ENCODE measurements at regions not wholly inside any gene's neighbourhood (a gene's known extent, or its start where the extent isn't known, plus 50 kb on each side); places are given as distances from the start of the nearest gene placed in this dataset.
"Not testable (repeated sequence)": the region's sequence is repeated elsewhere in the genome, so short reads cannot be mapped to it uniquely, and the experiment has no call there.

DNA sequence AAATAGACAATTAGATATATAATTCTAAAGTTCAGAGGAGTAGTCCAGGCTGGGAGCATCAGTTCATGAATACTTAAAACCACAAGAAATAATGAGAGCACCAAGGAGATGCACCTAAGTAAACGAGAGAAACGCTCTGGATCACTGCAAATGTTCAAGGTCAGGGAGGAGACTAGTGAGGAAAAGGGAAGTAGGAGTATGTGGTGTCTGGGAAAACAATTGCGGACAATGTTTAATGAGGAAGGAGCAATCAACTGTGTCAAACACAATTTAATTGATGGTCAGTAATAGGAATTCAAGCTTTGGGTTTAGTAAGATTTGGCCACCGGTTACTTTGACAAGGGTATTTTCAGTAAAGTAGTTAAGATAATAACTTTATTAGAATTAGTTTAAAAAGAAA lies 652.2 kb downstream of the DACH1 start:
- no peak for DNase-seq (ENCODE audit: low read depth, low spot score)

DNA sequence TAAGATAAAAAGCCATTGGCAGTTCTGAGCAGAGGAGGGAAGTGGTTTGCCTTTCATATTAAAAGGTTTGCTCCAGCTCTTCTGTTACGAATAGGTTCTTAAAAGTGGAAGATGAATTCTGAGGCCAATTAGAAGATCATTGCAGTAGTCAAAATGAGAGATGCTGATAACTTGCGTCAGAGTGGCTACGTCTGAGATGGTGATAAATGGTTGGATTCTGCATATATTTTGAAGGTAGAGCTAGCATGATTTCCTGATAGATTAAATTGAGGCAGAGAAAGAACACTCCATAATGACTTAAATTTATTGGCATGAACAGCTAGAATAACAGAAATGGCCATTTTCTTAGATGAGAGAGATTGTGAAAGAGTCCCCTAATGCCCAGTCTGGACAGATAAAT lies 652.6 kb downstream of the DACH1 start:
- no peak for DNase-seq (ENCODE audit: low read depth, low spot score)

DNA sequence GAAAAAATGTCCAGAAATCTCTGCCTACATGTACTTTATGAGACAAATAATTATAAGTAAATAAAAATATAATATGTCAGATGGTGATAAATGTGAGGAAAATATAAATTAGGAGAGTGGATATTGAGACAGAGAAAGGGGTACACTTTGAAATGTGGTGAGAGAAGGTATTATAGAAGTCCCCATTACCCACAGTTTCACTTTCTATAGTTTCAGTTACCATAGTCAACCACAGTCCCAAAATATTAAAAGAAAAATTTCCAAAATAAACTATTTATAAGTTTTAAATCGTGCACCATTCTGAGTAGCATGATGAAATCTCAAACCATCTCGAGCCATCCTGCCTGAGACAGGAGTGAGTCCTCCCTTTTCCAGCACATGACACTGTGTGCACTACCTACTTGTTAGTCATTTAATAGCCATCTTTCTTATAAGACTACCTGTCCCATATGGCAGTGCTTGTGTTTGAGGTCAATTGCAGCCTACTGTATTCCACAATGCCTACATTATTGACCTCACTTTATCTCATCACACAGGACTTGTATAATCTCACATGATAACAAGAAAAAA lies 653.7 kb downstream of the DACH1 start:
- DNase-seq (ENCODE audit: low read depth, low spot score): no peak

DNA sequence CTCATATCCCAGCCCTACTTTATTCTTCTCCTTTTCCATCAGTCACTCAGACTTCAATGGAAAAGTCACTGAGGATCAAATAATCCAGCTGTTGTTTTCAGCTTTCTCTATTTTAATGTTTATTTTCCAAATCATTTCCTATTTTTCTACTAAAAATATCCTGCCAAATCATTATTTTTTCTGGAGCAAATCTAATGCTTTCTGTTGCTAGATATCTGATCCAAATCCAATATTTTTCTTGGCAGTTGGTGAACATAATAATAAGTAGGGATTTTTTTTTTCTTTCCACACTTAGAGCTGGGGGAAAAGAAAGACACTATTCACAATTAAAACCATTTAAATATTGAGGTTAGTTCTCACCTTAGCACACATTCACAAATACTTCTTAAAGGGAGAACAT lies 656.1 kb downstream of the DACH1 start:
- peak; percentile 22 for DNase-seq (ENCODE audit: low read depth, low spot score)

DNA sequence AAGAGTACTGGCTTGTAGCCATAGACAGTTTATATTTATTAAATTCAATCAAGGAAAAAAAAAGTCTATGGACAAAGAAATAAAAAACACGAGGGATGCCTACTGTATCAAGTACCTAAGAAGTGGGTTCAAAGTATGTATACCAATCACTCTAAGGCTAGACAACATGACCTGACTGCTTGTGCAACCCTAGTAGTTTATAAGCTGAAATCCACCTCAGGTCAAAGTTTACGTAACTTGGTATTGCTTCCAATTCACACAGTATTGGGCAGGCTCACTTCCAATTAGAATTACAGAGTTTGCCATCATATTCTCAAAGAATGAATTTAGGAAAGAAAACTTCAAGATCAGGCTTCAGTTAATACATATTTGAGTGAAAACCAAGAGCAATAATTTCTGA lies 657.8 kb downstream of the DACH1 start:
- no peak for DNase-seq (ENCODE audit: low read depth, low spot score)

DNA sequence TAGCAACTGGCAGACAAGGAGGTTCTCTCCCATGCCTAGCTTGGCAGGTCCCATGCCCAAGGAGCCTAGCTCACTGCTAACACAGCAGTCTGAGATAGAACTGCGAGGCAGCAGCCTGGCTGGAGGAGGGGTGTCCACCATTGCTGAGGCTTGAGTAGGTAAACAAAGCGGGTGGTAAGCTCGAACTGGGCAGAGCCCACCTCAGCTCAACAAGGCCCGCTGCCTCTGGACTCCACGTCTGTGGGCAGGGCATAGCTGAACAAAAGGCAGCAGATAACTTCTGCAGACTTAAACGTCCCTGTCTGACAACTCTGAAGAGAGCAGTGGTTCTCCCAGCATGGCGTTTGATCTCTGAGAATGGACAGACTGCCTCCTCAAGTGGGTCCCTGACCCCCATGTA lies 682.4 kb downstream of the DACH1 start:
- not testable (repeated sequence) for DNase-seq (ENCODE audit: low read depth, low spot score)

DNA sequence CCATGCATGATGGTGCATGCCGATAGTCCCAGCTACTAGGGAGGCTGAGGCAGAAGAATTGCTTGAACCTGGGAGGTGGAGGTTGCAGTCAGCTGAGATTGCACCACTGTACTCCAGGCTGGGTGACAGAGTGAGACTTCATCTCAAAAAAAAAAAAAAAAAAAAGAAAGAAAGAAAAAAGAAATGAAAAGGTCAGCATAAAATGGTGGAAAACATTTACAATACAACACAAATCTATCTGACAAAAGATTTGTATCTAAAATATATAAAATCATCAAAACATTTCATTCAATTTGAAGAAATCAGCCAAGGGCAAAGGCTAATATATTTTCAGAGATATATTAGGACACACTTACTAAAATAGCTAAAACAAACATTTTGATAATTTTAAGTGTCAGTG lies 683.7 kb downstream of the DACH1 start:
- not testable (repeated sequence) for DNase-seq (ENCODE audit: low read depth, low spot score)

DNA sequence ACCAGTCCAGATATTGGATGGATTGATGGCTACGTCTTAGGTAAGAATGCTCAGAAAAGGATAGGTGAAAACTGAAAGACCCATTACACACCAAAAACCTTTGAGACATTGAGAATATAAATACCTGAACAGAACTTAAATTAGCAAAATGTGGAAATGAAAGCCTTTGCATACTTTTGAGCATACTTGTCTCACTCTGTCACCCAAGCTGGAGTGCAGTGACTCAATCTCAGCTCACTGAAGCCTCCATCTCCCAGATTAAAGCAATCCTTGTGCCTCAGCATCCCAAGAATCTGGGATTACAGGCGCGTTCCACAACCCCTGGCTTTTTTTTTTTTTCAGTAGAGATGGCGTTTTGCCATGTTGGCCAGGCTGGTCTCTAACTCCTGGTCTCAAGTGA lies 695.3 kb downstream of the DACH1 start:
- DNase-seq (ENCODE audit: low read depth, low spot score): no peak

DNA sequence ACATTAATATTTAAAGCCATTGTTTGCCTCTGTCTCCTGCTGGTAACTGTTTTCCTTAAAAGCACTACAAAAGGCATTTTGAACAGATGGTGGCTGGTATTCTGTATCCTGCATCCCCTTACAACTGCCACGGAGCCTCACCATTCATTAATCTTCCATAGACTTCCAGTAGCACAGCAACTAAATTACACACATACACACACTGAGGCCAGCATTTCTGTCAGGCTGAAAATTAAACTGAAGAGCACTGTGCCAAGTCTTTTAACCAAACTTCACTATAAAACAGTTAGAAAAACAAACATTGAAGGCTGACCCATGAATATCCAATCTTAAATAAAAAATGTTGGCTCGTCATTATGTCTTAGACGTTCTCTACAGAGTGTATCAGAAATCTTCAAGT lies 697.8 kb downstream of the DACH1 start:
- no peak for DNase-seq (ENCODE audit: low read depth, low spot score)

DNA sequence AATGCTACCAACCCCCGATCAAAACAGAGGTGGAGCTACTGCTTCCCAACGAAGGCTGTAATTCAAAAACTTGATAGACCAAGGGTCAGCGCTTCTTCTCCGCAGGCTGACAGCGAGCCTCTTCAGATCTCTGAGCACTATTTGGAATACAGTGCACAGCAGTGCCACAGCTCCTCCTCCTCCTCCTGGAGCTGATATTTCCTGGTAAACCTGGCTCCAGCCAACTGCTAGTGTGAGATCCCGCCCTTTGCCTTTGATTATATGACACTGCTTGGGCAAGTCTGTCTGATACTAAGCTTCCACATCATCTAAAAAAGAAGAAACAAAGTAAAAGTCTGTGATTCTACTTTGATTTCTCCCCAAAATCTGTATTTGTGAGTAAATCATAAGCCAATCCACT lies 710.5 kb downstream of the DACH1 start:
- no peak for DNase-seq (ENCODE audit: low read depth, low spot score)

DNA sequence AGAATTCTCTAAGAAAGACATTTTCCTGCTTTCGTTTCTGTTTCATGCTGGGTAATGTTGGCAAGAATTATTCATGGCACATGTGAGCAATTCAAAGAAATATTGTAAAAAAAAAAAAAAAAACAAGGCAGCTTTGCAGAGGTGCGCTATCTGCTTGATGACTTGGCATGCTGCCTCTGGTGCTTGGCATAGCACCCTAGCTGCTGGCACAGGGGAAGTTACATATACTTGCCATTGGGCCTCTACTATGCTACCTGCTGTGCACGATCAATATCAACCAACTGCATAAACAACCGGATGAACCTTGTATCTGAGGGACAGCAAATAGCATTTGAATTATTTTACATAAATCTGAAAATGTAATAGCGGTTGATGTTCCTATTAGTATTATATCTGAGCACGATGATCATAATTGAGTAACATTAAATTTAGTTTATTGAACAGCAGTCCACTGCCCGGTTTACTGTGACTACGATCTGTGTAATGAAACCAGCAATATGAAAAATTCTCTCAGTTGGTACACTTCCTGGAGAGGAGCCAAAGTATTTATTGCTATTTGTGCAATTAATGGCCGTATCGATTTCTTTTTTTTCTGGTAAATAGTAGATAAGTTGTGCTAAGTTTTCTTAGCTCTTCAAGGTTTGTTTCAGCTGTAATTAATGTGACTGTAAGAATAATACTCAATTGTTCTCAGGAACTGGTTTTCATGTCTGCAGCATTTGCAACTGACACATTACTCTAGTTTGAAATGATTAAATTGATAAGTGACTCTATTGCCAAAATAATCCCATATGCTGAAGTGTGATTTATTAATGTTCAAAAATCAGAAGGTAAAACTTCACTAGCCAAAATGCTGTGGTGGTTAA lies 717.3 kb downstream of the DACH1 start:
- no peak for DNase-seq (ENCODE audit: low read depth, low spot score)

DNA sequence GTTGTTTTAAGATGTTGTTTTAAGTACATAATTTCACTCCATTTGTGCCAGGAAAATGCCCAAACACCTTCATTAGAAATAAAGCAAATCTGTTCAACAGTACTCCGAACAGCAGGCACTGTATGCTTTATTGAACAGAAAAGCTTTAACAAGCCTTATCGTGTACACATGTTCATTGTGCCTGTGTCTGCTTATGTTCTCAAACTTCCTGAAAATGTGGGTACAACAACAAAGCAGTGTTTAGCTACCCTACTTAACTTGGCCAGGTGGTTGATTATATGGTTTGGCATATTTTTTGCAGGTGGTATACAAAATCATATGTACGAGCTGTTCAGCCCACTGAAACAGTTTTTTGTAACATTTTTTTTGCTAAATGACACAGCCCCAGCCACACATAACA lies 718.0 kb downstream of the DACH1 start:
- no peak for DNase-seq (ENCODE audit: low read depth, low spot score)

DNA sequence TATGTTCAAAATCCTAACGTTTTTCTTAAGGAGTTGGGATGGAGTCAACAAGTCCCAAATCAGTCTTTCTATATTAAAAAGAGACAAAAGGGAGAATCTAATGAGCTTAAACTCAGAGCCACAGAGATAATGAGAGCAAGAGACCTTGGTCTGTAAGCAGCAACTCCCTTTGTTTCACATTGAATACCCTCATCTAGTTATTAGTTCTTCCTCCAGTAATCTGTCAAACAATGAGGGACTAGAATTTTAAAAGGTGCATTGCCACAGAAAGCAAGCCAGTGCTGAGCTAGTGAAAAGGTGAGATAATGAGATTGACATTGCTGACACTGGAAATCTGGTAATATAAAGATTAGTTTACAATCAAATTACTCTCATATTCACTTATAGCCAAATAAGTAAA lies 718.6 kb downstream of the DACH1 start:
- DNase-seq (ENCODE audit: low read depth, low spot score): no peak

DNA sequence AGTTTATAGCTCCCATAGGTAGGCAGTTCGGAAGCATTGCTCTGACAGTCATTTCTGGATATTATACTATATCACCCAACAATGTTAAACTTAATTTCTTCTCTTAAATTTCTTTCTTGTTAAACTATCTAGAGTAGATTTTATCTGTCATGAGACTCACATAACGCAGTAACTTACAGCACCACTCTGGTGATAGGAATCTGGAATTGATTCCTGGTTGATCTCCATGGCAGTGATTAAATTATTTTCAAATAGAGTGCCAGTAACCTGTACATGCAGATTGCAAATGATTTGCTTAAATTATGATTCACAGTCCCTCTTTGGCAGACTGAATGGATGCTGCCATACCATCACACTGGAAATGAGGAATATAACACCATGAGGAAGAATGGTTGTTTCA lies 722.1 kb downstream of the DACH1 start:
- no peak for DNase-seq (ENCODE audit: low read depth, low spot score)

DNA sequence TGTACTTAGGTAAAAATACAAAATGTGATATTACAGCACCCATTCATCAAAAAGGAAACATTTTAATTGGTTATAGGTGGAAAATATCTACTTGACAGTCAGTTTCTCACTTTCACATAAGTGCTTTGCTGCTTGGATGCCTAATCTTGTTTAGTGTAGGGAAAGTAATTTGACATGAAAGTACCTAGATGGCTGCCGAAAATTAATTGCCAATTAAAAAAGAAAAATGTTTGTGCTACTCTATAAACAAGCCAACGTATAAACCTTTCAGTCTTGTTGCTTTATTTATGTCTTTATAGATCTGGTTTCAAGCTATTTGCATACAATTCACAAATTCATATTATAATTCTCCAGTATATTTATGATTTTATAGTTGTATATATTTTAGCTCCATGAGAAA lies 729.9 kb downstream of the DACH1 start:
- DNase-seq (ENCODE audit: low read depth, low spot score): no peak

DNA sequence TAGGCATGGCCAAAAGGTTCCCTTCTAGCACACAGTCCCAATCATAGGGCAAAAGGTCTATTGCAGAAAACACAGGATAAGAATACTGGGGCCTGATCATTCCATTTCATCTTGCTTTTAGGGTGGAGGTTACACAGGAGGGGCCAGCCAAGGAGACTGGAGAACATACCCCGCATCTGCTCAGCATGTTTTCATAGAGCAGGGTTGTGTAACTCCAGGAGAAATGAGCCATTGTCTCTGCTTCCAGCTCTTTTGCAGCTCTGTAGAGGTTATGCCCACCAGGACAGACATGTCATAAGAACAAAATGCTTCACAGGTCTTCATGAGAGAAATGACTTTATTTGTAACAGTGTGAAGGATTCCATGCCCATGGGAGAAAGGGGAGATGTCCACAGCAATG lies 742.8 kb downstream of the DACH1 start:
- DNase-seq (ENCODE audit: low read depth, low spot score): no peak

DNA sequence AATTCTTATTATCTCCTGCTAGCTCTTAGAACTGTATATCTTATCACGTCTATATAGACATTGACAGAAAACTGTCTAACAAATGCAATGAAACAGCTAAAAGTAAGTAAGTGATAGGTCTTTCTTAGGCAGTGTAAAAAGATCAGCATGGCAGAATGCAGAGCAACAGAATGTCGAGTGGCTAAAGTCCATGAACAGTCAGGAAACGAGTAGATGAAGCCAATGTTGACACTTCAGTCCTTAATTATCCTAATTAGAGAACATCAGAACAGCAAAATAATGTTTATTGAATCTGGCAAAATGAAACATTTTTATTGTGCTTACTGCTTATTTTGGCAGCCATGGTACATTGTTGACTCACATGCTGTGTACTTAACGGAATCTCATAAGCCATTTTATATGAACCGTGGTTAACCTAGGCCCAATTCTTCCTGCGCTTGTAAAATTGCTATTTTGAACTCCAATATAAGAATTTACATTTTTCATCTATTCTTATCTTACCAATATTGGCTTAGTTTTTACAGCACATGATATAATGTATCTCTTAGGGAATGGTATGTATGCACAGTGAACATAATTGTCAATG lies 748.1 kb downstream of the DACH1 start:
- no peak for DNase-seq (ENCODE audit: low read depth, low spot score)

DNA sequence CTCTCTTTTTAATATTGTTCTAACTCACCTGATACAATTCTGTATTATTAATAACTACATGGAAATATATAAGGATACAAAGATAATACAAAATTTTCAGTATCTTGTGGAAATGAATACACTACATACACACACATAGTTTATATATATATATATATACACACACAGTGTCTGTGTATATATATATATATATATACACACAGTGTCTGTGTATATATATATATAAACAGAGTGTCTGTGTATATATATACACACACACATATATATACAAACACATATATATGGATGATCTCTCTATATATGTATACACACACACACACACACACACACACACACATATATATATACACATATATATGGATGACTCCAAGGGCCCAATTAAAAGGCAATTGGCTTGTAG lies 749.1 kb downstream of the DACH1 start:
- DNase-seq (ENCODE audit: low read depth, low spot score): no peak

DNA sequence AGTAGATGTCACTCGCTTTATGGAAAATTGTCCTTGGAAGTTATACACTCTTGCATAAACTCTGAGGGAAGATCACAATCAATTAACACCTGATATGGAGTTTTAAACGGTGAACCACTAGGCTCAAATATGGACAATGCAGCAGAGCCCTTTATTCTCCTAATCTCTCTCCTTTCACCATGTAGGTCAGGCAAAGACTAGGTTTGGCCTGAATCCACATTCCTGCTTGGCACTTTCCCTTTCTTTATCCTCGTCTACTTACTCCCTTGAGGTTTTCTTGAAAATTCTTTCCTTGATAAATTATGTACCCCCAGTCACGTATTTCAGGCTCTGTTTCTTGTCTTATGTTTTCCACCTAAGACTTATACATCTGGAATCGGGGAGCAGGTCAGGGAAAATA lies 751.7 kb downstream of the DACH1 start:
- no peak for DNase-seq (ENCODE audit: low read depth, low spot score)

DNA sequence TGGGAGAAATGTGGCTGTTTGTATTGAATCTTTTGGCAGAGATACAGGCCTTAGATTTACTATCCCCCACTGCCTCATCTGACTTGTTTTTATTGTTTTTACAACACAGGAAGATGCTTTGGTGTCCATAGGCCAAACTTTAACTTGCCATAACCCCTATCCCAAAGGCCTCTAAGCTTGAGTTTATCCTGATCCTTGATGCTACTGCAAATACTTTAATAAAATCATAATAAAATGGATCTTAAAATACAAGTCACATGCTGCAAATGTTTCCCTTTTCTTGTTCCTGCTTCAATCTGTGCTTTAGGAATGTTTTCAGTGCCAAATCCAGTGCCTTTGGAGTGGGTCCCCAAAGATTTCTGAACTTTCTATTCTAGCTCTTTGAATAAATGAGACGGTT lies 770.6 kb downstream of the DACH1 start:
- no peak for DNase-seq (ENCODE audit: low read depth, low spot score)

DNA sequence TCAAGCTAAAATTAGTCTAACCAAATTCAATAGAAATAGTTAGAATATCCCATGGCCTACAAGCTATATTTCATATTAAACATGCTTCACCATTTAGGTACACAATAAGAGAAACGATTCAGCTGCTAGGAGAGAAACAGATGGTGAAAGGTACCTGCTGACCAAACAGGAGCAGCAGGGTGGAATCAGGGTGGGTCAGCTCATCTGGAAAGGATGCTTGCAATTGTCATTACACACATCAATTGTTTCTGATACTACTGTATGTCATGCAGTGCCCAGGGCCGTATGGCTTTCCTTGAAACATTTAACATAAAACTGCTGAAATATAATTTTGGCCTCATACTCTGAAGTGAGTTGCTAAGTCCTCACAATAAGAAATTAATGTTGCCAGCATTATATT lies 776.0 kb downstream of the DACH1 start:
- DNase-seq (ENCODE audit: low read depth, low spot score): no peak

DNA sequence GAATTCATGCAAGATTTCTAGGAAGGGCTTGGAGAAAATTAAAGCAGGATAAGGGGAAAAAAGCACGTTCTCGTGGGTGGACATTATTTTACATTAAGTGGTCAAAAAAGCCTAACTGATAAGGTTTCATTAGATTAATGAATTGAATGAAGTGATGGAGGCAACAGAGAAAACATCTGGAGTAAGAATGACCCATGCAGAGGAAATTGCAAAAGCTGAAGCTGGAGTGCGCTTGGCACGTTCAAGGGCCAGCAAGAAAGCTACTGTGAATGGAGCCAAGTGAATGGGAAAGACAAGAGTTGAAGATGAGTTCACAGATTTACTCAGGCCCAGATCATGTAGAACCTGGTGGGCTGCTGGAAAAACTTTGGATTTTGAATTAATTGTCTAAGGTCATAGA lies 777.9 kb downstream of the DACH1 start:
- no peak for DNase-seq (ENCODE audit: low read depth, low spot score)

DNA sequence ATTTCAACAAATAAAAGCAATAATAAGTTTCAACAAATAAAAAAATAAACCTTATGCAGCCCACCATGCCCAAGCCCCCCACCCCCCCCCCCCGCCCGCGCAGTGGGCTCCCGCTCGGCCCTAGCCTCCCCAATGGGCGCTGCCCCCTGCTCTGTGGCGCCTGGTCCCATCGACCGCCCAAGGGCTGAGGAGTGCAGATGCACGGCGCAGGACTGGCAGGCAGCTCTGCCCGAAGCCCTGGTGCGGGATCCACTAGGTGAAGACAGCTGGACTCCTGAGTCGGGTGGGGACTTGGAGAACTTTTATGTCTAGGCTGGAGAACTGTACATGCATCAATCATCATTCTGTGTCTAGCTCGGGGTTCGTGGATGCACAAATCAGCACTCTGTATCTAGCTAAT lies 779.6 kb downstream of the DACH1 start:
- no peak for DNase-seq (ENCODE audit: low read depth, low spot score)
